ENCODE measurements at regions not wholly inside any gene's neighbourhood (a gene's known extent, or its start where the extent isn't known, plus 50 kb on each side); places are given as distances from the start of the nearest gene placed in this dataset.

DNA sequence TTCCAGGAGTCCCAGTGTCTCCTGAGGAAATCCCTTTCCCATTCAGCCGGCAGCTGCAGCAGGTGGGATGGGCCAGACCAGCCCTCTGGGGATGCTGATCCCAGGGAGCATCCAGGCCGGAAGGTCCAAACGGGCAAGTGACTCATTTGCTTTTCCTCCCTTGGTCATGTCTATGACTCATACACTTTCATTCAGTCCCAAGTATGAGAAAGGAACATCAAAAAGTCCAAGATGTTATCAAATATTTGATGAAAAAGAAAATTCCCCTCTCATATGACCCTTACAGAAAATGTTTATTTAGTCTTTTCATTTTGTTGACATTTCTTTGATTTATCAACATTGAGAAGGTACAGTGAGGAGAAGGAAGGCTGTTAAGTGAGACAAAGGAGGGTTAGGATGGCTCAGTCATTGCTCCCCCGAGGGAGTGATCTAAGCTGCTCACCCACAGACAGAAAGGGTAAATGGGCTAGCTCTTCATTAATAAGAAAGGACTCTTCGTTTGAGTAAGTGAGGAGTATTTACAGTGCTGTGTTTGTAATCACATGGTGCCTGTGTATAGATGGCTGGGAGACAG, 117.6 kb upstream of the ANKRD55 start (continued):
- TF ChIP-seq ZNF292 (CRISPR knock-in tag; IDR thresholded peaks at IDR 0.05; ENCODE audit: borderline replicate concordance, low read depth) (0 out of 2 replicates have a peak, but pooled peaks have one; percentile 35), SRSF9 (IDR thresholded peaks at IDR 0.05; ENCODE audit: borderline replicate concordance, insufficient read depth, low read depth, low read length, poor library complexity, severe bottlenecking) (no peak), MIER3 (CRISPR knock-in tag; IDR thresholded peaks at IDR 0.05; ENCODE audit: borderline replicate concordance) (no peak), NFIC (IDR thresholded peaks at IDR 0.05; ENCODE audit: low read length) (peak; percentile 56; the same call in 1 of the 2 replicates), TAF15 (IDR thresholded peaks at IDR 0.05; ENCODE audit: low read depth, low read length, poor library complexity, severe bottlenecking) (no peak), PTBP1 (IDR thresholded peaks at IDR 0.05; ENCODE audit: low read depth, low read length, poor library complexity, severe bottlenecking) (no peak), SMC3 (IDR thresholded peaks at IDR 0.05; ENCODE audit: low read length) (no peak; the same call in 1 of the 2 replicates), ZC3H13 (CRISPR knock-in tag; IDR thresholded peaks at IDR 0.05) (no peak), STAG1 (CRISPR knock-in tag; IDR thresholded peaks at IDR 0.05) (peak; percentile 11; the same call in 1 of the 2 replicates), SAP130 (CRISPR knock-in tag; IDR thresholded peaks at IDR 0.05; ENCODE audit: low read depth) (peak; percentile 54), ERF (CRISPR knock-in tag; IDR thresholded peaks at IDR 0.05) (peak; percentile 65; the same call in 1 of the 2 replicates), RBM39 (IDR thresholded peaks at IDR 0.05; ENCODE audit: low read depth, low read length, poor library complexity, severe bottlenecking) (no peak), ZNF644 (CRISPR knock-in tag; IDR thresholded peaks at IDR 0.05; ENCODE audit: low read depth) (0 out of 2 replicates have a peak, but pooled peaks have one; percentile 27), ZNF598 (CRISPR knock-in tag; IDR thresholded peaks at IDR 0.05; ENCODE audit: borderline replicate concordance) (0 out of 2 replicates have a peak, but pooled peaks have one; percentile 49), SOX5 (CRISPR knock-in tag; IDR thresholded peaks at IDR 0.05; ENCODE audit: borderline replicate concordance) (peak; percentile 54; the same call in 1 of the 2 replicates), RELA (CRISPR knock-in tag; IDR thresholded peaks at IDR 0.05) (no peak; the same call in 1 of the 2 replicates), ZC3H4 (CRISPR knock-in tag; IDR thresholded peaks at IDR 0.05; ENCODE audit: borderline replicate concordance) (no peak), NR2F1 (CRISPR knock-in tag; IDR thresholded peaks at IDR 0.05) (peak in 1 of 2 experiments; percentile 46; a peak in 1 of 4 replicates), RCOR2 (CRISPR knock-in tag; IDR thresholded peaks at IDR 0.05) (peak; percentile 83), EP300 (IDR thresholded peaks at IDR 0.05; ENCODE audit: low read depth in 2 of 2, low read length in 2 of 2) (peak in 1 of 2 experiments; percentile 90; a peak in 2 of 4 replicates), EP300 (CRISPR knock-in tag; IDR thresholded peaks at IDR 0.05; ENCODE audit: borderline replicate concordance) (peak; percentile 75; the same call in 1 of the 2 replicates), PHB2 (IDR thresholded peaks at IDR 0.05; ENCODE audit: partially characterized antibody) (no peak), ZNF577 (CRISPR knock-in tag; IDR thresholded peaks at IDR 0.05; ENCODE audit: borderline replicate concordance, low read depth) (no peak)
- TF ChIP-seq, protein P1, sequence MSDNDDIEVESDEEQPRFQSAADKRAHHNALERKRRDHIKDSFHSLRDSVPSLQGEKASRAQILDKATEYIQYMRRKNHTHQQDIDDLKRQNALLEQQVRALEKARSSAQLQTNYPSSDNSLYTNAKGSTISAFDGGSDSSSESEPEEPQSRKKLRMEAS (IDR thresholded peaks at IDR 0.05) = peak; percentile 28; the same call in 1 of the 2 replicates
- TF ChIP-seq, protein P2, sequence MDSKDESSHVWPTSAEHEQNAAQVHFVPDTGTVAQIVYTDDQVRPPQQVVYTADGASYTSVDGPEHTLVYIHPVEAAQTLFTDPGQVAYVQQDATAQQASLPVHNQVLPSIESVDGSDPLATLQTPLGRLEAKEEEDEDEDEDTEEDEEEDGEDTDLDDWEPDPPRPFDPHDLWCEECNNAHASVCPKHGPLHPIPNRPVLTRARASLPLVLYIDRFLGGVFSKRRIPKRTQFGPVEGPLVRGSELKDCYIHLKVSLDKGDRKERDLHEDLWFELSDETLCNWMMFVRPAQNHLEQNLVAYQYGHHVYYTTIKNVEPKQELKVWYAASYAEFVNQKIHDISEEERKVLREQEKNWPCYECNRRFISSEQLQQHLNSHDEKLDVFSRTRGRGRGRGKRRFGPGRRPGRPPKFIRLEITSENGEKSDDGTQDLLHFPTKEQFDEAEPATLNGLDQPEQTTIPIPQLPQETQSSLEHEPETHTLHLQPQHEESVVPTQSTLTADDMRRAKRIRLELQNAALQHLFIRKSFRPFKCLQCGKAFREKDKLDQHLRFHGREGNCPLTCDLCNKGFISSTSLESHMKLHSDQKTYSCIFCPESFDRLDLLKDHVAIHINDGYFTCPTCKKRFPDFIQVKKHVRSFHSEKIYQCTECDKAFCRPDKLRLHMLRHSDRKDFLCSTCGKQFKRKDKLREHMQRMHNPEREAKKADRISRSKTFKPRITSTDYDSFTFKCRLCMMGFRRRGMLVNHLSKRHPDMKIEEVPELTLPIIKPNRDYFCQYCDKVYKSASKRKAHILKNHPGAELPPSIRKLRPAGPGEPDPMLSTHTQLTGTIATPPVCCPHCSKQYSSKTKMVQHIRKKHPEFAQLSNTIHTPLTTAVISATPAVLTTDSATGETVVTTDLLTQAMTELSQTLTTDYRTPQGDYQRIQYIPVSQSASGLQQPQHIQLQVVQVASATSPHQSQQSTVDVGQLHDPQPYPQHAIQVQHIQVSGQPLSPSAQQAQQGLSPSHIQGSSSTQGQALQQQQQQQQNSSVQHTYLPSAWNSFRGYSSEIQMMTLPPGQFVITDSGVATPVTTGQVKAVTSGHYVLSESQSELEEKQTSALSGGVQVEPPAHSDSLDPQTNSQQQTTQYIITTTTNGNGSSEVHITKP (CRISPR knock-in tag; IDR thresholded peaks at IDR 0.05; ENCODE audit: low read depth) = 0 out of 2 replicates have a peak, but pooled peaks have one; percentile 37
- TF ChIP-seq, protein P3, sequence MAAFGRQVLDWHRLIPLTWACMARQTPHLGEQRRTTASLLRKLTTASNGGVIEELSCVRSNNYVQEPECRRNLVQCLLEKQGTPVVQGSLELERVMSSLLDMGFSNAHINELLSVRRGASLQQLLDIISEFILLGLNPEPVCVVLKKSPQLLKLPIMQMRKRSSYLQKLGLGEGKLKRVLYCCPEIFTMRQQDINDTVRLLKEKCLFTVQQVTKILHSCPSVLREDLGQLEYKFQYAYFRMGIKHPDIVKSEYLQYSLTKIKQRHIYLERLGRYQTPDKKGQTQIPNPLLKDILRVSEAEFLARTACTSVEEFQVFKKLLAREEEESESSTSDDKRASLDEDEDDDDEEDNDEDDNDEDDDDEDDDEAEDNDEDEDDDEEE (CRISPR knock-in tag; IDR thresholded peaks at IDR 0.05) = no peak

Measured in HepG2 (cell line).